ENCODE measurements at regions not wholly inside any gene's neighbourhood (a gene's known extent, or its start where the extent isn't known, plus 50 kb on each side); places are given as distances from the start of the nearest gene placed in this dataset.

GRCh38 chr6:23278180-23278532, 708.8 kb downstream of the HDGFL1 start:
- H3K9me3 ChIP-seq (ENCODE audit: severe bottlenecking) = no peaks in the 10 kb centered on the region
- no peak overlapping the region for H3K4me3 ChIP-seq (ENCODE audit: low read depth, low read length)
- no peaks in the 10 kb centered on the region for H3K36me3 ChIP-seq
- H3K27me3 ChIP-seq (ENCODE audit: insufficient read depth, low read depth, severe bottlenecking) = no peaks in the 10 kb centered on the region
- no peak for DNase-seq
- H3K27ac ChIP-seq = no peak overlapping the region
- TF ChIP-seq, protein P1, sequence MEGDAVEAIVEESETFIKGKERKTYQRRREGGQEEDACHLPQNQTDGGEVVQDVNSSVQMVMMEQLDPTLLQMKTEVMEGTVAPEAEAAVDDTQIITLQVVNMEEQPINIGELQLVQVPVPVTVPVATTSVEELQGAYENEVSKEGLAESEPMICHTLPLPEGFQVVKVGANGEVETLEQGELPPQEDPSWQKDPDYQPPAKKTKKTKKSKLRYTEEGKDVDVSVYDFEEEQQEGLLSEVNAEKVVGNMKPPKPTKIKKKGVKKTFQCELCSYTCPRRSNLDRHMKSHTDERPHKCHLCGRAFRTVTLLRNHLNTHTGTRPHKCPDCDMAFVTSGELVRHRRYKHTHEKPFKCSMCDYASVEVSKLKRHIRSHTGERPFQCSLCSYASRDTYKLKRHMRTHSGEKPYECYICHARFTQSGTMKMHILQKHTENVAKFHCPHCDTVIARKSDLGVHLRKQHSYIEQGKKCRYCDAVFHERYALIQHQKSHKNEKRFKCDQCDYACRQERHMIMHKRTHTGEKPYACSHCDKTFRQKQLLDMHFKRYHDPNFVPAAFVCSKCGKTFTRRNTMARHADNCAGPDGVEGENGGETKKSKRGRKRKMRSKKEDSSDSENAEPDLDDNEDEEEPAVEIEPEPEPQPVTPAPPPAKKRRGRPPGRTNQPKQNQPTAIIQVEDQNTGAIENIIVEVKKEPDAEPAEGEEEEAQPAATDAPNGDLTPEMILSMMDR (IDR thresholded peaks at IDR 0.05; ENCODE audit: low read depth, low read length) = no peak

GRCh38 chr6:23280437-23280836, 711.1 kb downstream of the HDGFL1 start:
- Histone ChIP-seq H3K9me3 (ENCODE audit: severe bottlenecking) (no peaks in the 10 kb centered on the region), H3K4me3 (ENCODE audit: low read depth, low read length) (no peak overlapping the region), H3K27ac (no peak overlapping the region), H3K27me3 (ENCODE audit: insufficient read depth, low read depth, severe bottlenecking) (no peaks in the 10 kb centered on the region), H3K36me3 (no peaks in the 10 kb centered on the region)
- TF ChIP-seq, protein P1 (IDR thresholded peaks at IDR 0.05; ENCODE audit: low read depth, low read length) = no peak
- no peak for DNase-seq

DNA sequence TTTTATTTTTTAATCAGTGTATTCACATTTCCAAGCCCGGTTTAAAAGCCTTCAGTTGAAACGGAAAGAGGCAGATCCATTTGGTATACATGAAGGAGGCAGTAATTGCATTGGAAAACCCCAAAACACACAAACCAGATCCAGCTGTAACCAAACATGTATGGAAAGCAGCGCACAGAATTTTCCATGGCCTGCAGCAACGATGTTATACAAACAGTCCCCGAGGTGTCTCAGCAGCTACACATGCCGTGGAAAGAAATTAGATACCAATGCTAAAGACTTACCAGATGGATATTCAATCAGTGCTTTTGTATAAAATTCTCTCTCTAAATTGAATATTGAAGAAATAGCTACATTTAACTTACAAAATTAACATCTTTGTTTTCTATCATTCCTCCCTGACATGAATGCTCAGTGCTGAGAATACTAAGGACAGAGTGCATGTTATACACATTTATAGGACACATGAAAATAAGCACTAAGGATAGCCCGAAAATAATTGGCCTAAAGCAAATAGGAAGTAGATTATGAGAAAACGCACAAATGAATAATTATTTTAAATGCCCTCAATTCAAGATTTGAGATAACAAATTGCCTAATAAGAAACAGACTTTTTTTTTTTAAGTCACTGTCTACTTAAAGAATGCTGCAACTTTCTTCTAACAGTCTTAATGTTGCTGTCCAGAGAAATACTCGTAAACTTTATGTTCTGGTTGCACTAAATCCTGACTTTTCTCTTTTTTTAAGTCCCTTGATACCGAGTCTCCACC, 713.1 kb downstream of the HDGFL1 start:
- Histone ChIP-seq H3K4me3 (ENCODE audit: low read depth, low read length) (no peak overlapping the region), H3K27me3 (ENCODE audit: insufficient read depth, low read depth, severe bottlenecking) (no peaks in the 10 kb centered on the region), H3K9me3 (ENCODE audit: severe bottlenecking) (no peaks in the 10 kb centered on the region), H3K27ac (no peak overlapping the region), H3K36me3 (no peaks in the 10 kb centered on the region)
- no peak for DNase-seq
- TF ChIP-seq, protein P1 (IDR thresholded peaks at IDR 0.05; ENCODE audit: low read depth, low read length) = no peak

GRCh38 chr6:23293653-23294052, 724.3 kb downstream of the HDGFL1 start:
- Histone ChIP-seq H3K27me3 (ENCODE audit: insufficient read depth, low read depth, severe bottlenecking) (no peaks in the 10 kb centered on the region), H3K4me3 (ENCODE audit: low read depth, low read length) (no peak overlapping the region), H3K9me3 (ENCODE audit: severe bottlenecking) (no peaks in the 10 kb centered on the region), H3K36me3 (no peaks in the 10 kb centered on the region), H3K27ac (no peak overlapping the region)
- no peak for DNase-seq
- TF ChIP-seq, protein P1 (IDR thresholded peaks at IDR 0.05; ENCODE audit: low read depth, low read length) = no peak

- Histone ChIP-seq H3K27ac (no peak overlapping the region), H3K36me3 (no peaks in the 10 kb centered on the region), H3K27me3 (ENCODE audit: insufficient read depth, low read depth, severe bottlenecking) (no peaks in the 10 kb centered on the region), H3K4me3 (ENCODE audit: low read depth, low read length) (no peak overlapping the region), H3K9me3 (ENCODE audit: severe bottlenecking) (peaks cover 6% of the 10 kb centered on the region)
- no peak for DNase-seq
- TF ChIP-seq, protein P1 (IDR thresholded peaks at IDR 0.05; ENCODE audit: low read depth, low read length) = no peak
Measured at GRCh38 chr6:23301556-23301955, 732.2 kb downstream of the HDGFL1 start.

DNA sequence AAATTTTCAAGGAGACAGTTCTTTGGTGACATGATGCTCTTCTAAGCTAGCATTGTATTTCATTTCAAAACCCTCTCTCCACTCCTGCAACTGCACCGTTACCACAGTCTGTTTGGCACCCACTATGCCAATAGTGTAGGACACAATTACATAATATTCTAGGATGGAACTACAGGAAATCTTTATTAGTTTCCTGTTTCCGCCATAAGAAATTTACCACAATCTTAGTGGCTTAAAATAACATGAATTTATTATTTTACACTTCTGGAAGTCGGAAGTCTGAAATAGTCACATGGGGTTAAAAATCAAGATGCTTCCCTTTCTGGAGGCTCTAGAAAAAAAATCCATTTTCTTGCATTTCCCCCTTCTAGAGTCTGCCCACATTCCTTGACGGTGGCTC, 733.1 kb downstream of the HDGFL1 start:
- no peak for DNase-seq
- TF ChIP-seq, protein P1 (IDR thresholded peaks at IDR 0.05; ENCODE audit: low read depth, low read length) = no peak

More for the DNA sequence above, 733.1 kb downstream of the HDGFL1 start:
- Histone ChIP-seq H3K9me3 (ENCODE audit: severe bottlenecking) (peaks cover 6% of the 10 kb centered on the region), H3K27ac (no peak overlapping the region), H3K36me3 (no peaks in the 10 kb centered on the region), H3K4me3 (ENCODE audit: low read depth, low read length) (no peak overlapping the region), H3K27me3 (ENCODE audit: insufficient read depth, low read depth, severe bottlenecking) (no peaks in the 10 kb centered on the region)
